Endothelial cell (in vitro differentiated cells): ENCODE measurements at regions not wholly inside any gene's neighbourhood (a gene's known extent, or its start where the extent isn't known, plus 50 kb on each side); places are given as distances from the start of the nearest gene placed in this dataset.

ENCODE experiments used
- DNase-seq: peaks from one replicate; pipeline ENCODE4 v3.0.0; 2021; ENCODE audit warnings: low spot score
- H3K27ac Mint-ChIP-seq: one replicate; pipeline ENCODE4 v1.8.0; 2021; ENCODE audit warnings: mixed read lengths, inconsistent platforms; ENCODE audit not compliant: unreplicated experiment
- H3K27me3 Mint-ChIP-seq: one replicate; pipeline ENCODE4 v1.8.0; 2021; ENCODE audit warnings: mild to moderate bottlenecking, moderate library complexity, mixed read lengths, inconsistent platforms; ENCODE audit not compliant: unreplicated experiment
- H3K36me3 Mint-ChIP-seq: one replicate; pipeline ENCODE4 v1.8.0; 2021; ENCODE audit warnings: mild to moderate bottlenecking, low read depth, mixed read lengths, inconsistent platforms; ENCODE audit not compliant: unreplicated experiment
- H3K4me1 Mint-ChIP-seq: one replicate; pipeline ENCODE4 v1.8.0; 2021; ENCODE audit warnings: mild to moderate bottlenecking, mixed read lengths, inconsistent platforms; ENCODE audit not compliant: unreplicated experiment
- H3K4me3 Mint-ChIP-seq: one replicate; pipeline ENCODE4 v1.8.0; 2021; ENCODE audit warnings: mild to moderate bottlenecking, mixed read lengths, inconsistent platforms; ENCODE audit not compliant: unreplicated experiment
- H3K9me3 Mint-ChIP-seq: one replicate; pipeline ENCODE4 v1.8.0; 2021; ENCODE audit warnings: mixed read lengths, inconsistent platforms; ENCODE audit not compliant: unreplicated experiment
- TF ChIP-seq, protein P1 (sequence below): fragments of 200-600 bp; sonication (generic); IDR thresholded peaks from one replicate; pipeline ENCODE4 v1.5.0; 2021; ENCODE audit warnings: antibody characterized with exemption; ENCODE audit not compliant: unreplicated experiment

DNA sequence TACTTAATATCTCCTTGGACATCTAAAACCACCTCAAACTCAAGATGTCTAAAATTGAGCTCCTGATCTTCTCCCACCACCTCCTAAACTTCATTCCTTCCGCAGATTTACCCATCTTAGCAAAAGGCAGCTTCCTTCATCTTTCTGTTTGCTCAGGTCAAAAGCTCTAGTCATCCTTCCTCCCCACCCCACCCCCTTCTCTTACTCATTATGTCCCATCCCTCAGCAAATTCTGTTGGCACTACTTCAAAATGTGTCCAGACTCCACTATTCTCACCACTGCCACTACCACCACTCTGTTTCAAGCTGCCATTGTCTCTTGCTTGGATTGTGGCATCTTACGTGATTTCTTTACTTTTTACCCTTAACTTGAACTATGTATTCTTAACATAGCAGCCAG lies 59.2 kb upstream of the ZDHHC17 start:
- Mint-ChIP-seq H3K4me1 (peaks cover 19% of the 10 kb centered on the region), H3K4me3 (no peak overlapping the region), H3K9me3 (no peaks in the 10 kb centered on the region), H3K27ac (no peak overlapping the region), H3K36me3 (no peaks in the 10 kb centered on the region), H3K27me3 (peaks cover 4% of the 10 kb centered on the region)
- TF ChIP-seq, protein P1, sequence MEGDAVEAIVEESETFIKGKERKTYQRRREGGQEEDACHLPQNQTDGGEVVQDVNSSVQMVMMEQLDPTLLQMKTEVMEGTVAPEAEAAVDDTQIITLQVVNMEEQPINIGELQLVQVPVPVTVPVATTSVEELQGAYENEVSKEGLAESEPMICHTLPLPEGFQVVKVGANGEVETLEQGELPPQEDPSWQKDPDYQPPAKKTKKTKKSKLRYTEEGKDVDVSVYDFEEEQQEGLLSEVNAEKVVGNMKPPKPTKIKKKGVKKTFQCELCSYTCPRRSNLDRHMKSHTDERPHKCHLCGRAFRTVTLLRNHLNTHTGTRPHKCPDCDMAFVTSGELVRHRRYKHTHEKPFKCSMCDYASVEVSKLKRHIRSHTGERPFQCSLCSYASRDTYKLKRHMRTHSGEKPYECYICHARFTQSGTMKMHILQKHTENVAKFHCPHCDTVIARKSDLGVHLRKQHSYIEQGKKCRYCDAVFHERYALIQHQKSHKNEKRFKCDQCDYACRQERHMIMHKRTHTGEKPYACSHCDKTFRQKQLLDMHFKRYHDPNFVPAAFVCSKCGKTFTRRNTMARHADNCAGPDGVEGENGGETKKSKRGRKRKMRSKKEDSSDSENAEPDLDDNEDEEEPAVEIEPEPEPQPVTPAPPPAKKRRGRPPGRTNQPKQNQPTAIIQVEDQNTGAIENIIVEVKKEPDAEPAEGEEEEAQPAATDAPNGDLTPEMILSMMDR: no peak
- no peak for DNase-seq

DNA sequence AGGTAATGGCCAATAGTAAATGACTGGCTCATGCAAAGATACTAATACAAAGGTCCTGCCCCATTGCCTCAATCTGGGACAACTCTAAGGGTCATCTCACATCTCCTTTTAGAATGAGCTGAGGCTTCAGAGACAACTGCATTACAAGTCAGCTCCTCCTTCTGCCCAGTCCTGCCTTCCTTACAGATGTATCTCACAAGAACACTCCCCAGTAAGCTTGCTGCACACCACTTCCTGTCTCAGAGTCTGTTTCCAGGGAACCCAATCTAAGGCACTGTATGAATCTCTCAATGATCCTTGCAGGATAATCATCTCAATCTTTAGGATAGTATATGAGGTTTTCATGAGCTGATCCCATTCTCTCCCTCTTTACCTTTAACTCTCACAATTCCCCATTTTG lies 57.8 kb upstream of the ZDHHC17 start:
- no peaks in the 10 kb centered on the region for H3K9me3 Mint-ChIP-seq
- no peak for DNase-seq
- no peak overlapping the region for H3K27ac Mint-ChIP-seq
- H3K4me1 Mint-ChIP-seq: peaks cover 17% of the 10 kb centered on the region
- TF ChIP-seq, protein P1: no peak
- H3K4me3 Mint-ChIP-seq: no peak overlapping the region
- peaks cover 4% of the 10 kb centered on the region for H3K27me3 Mint-ChIP-seq
- no peaks in the 10 kb centered on the region for H3K36me3 Mint-ChIP-seq

DNA sequence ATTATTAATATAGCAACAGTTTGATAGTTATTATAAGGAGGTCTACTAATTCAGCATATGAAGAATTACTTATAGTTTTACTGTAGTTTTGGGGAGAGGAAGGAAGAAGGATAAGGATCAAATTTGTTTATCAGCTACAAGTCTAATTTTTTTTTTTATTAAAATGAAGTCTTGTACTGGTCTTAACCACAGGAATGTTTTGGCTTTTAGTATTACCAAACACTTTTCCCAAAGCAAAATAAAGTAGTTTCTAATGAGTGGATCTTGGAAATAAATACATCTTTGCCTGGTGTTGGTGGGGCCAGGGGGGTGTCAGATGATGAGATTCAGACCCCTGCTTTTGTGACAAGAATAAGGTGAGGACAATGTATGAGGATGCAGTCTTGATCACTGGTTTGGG lies 57.2 kb upstream of the ZDHHC17 start:
- Mint-ChIP-seq H3K9me3 (no peaks in the 10 kb centered on the region), H3K27ac (no peak overlapping the region), H3K36me3 (no peaks in the 10 kb centered on the region), H3K27me3 (peaks cover 4% of the 10 kb centered on the region), H3K4me1 (peaks cover 17% of the 10 kb centered on the region), H3K4me3 (no peak overlapping the region)
- TF ChIP-seq, protein P1: no peak
- DNase-seq: no peak

- TF ChIP-seq, protein P1: no peak
- no peak overlapping the region for H3K4me3 Mint-ChIP-seq
- H3K4me1 Mint-ChIP-seq: peaks cover 17% of the 10 kb centered on the region
These were observed 56.1 kb upstream of the ZDHHC17 start for GRCh38 chr12:76707772-76708171.

DNA sequence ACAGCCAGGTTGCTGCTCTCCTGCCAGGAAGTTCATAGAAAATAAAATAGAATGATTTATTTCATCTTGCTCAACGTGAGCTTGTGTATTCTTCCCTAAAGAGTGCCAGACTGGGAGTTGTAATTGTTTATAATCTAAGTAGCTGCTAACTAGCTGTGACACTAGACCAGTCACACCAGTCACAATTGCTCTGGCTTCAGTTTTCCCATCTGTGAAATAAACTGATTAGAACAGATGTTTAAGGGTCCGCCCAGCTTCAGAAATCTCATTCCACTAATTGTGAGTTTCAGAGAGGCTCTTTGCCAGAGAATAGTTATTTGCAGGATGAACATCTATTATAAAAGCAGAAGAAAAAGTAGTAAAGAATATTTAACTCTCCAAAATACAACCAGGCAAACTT lies 55.6 kb upstream of the ZDHHC17 start:
- Mint-ChIP-seq H3K4me3 (no peak overlapping the region), H3K9me3 (no peaks in the 10 kb centered on the region), H3K36me3 (no peaks in the 10 kb centered on the region), H3K4me1 (peaks cover 19% of the 10 kb centered on the region), H3K27ac (no peak overlapping the region), H3K27me3 (peaks cover 4% of the 10 kb centered on the region)
- no peak for DNase-seq
- TF ChIP-seq, protein P1: no peak

More at GRCh38 chr12:76707772-76708171, 56.1 kb upstream of the ZDHHC17 start:
- no peaks in the 10 kb centered on the region for H3K9me3 Mint-ChIP-seq
- no peaks in the 10 kb centered on the region for H3K36me3 Mint-ChIP-seq
- DNase-seq: no peak
- peaks cover 4% of the 10 kb centered on the region for H3K27me3 Mint-ChIP-seq
- no peak overlapping the region for H3K27ac Mint-ChIP-seq
